HG02588 (cell line): ENCODE measurements at regions not wholly inside any gene's neighbourhood (a gene's known extent, or its start where the extent isn't known, plus 50 kb on each side); places are given as distances from the start of the nearest gene placed in this dataset.

Experiments
- ATAC-seq: cut with Tn5 transposase; IDR thresholded peaks from one replicate; pipeline ENCODE4 v1.9.1; 2021; ENCODE audit warnings: mild to moderate bottlenecking, moderate library complexity; ENCODE audit not compliant: unreplicated experiment

DNA sequence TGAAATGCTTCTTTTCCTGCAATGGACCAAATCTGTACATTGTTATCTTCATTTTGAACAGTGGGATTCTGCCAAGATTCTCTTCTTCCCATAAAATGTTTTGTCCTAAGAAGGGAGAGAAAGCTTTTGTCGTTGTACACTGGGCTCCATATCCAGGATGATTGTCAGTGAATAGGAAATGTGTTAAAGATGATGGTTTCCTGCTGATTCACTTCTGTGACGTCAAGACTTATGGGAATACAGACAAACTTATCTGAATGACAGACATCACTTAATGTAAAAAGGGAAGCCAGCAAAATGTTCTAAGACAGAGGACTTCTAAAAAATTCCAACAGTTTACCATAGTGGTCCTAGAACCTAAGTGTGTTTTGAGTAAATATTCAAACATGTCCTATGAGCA lies 53.7 kb upstream of the HPF1 start:
- no peak for ATAC-seq

DNA sequence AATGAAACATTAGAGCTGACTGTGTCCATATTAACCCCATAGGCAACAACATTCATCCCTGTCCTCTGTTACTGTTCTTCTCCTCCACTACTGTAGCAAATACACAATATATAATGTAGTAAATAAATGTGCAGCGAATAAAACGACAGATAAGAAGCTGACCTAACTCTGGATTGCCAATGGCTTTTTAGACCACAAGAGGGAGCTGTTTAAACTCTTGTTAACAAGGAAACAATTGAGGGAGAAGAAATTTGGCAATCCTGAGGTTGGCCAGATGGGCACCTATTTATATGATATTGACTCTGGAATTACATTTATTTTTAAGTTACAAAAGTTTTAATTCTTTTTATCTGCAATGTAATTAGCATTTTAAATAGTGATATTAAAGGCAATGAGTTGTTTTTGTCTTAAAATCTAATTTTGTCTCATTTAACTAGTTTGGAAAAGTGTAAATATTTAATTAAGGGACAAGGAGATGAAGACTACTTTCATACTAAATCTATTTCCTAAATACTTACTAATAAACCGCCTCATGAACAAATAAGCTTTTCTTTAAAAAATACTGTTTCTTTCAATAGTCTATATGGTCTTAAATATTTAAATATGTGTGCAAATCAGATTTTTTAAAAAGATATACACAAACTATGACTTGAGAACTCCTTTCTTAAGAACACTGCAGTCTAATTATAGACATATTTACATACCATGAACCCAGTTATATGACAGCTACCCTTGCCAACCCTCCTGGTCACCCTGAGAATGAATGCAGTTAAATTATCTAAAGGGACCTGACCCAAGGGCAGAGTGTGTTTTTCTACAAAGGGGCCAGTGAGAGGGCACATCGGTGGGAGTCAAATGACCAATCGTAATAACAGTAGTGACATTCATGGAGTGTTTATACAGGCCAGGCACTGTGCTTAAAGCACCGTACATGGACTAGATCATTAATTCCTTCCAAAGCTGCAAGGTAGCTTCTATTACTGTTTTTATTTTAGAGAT lies 52.9 kb upstream of the HPF1 start:
- ATAC-seq: no peak

DNA sequence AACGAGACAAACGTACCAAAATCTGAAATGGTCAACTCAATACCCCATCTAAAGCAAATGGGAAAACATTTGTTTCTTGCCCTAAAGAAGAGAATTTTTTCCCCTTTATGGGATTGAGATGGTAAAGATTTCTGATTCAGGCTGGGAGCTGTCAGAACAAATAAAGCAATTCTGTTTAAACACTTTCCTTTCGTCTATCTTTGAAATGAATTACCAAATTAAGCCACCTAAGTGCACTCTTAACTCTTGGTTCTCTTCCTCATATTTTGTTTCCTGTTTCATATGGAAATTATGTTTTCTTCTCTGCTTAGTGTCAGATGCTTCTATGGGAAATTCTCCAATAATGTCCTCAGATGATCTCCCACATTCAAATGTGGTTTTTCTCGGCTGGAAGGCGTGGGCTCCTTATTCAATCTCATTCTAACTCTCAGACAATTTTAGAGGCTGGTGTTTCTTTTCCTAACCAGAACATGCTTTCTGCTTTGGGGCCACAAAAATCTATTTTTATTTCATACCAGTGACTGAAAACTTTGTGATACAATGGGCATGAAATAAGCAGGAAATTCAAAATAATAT lies 50.3 kb upstream of the HPF1 start:
- no peak for ATAC-seq
